KMS-11 (cell line): ENCODE measurements at regions not wholly inside any gene's neighbourhood (a gene's known extent, or its start where the extent isn't known, plus 50 kb on each side); places are given as distances from the start of the nearest gene placed in this dataset.

ENCODE experiments used
- H2AFZ ChIP-seq: fragments of 200-600 bp; sonication (generic); 2 replicates; pipeline ENCODE4 v1.6.1; 2016; ENCODE audit warnings: antibody characterized with exemption, mixed run types, low read depth
- H3K27ac ChIP-seq: fragments of 200-600 bp; sonication (generic); 2 replicates; pipeline ENCODE4 v1.6.1; 2016; ENCODE audit warnings: mild to moderate bottlenecking, mixed run types
- H3K27me3 ChIP-seq: fragments of 200-600 bp; sonication (generic); 2 replicates; pipeline ENCODE4 v1.6.1; 2017; ENCODE audit warnings: mild to moderate bottlenecking, low read depth, mixed run types, moderate library complexity; ENCODE audit not compliant: insufficient read depth
- H3K36me3 ChIP-seq: fragments of 200-600 bp; sonication (generic); 2 replicates; pipeline ENCODE4 v1.6.1; 2017; ENCODE audit warnings: mild to moderate bottlenecking, mixed run types; ENCODE audit not compliant: insufficient read depth
- H3K4me1 ChIP-seq: fragments of 200-600 bp; sonication (generic); 2 replicates; pipeline ENCODE4 v1.6.1; 2016; ENCODE audit warnings: mild to moderate bottlenecking, low read depth, mixed run types; ENCODE audit not compliant: poor library complexity, severe bottlenecking
- H3K4me2 ChIP-seq: fragments of 200-600 bp; sonication (generic); 2 replicates; pipeline ENCODE4 v1.7.0; 2016; ENCODE audit warnings: mild to moderate bottlenecking, mixed run types
- H3K4me3 ChIP-seq: fragments of 200-600 bp; sonication (generic); IDR thresholded peaks from 2 replicates; pipeline ENCODE4 v1.6.1; 2017; ENCODE audit warnings: low read depth, low read length, mixed read lengths; ENCODE audit not compliant: insufficient read depth
- H3K79me2 ChIP-seq: fragments of 200-600 bp; sonication (generic); 2 replicates; pipeline ENCODE4 v1.6.1; 2016; ENCODE audit warnings: low read depth, mixed run types; ENCODE audit not compliant: insufficient read depth
- H3K9ac ChIP-seq: fragments of 200-600 bp; sonication (generic); 2 replicates; pipeline ENCODE4 v1.6.1; 2016; ENCODE audit warnings: mild to moderate bottlenecking, mixed run types
- H4K20me1 ChIP-seq: fragments of 200-600 bp; sonication (generic); 2 replicates; pipeline ENCODE4 v1.6.1; 2016; ENCODE audit warnings: mild to moderate bottlenecking, mixed run types; ENCODE audit not compliant: insufficient read depth
- TF ChIP-seq, protein P1 (sequence below): fragments of 200-600 bp; sonication (generic); conservative IDR thresholded peaks from 2 replicates; pipeline ENCODE4 v1.6.1; 2017; ENCODE audit warnings: low read depth, mild to moderate bottlenecking, antibody characterized with exemption, low read length, moderate library complexity, mixed read lengths

DNA sequence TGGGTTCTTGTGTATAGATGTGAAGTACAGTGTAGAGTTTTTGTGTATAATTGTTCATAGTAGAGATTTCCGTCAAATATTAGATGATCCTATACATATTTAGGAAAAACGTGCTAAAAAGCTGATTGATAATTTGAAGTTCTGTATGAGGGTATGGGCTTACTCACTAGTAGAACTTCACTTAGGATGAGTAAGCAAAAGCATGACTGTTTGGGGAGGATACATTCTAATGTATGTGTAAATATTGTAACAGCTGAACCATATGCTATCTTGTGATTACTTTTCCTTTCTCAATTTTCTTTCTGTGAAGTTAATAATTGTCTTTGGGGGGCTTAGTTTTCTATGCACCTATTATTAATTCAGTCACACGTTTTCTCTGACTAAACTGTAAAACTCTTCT, 53.2 kb upstream of the PDK4 start:
- no peaks in the 10 kb centered on the region for H3K79me2 ChIP-seq

DNA sequence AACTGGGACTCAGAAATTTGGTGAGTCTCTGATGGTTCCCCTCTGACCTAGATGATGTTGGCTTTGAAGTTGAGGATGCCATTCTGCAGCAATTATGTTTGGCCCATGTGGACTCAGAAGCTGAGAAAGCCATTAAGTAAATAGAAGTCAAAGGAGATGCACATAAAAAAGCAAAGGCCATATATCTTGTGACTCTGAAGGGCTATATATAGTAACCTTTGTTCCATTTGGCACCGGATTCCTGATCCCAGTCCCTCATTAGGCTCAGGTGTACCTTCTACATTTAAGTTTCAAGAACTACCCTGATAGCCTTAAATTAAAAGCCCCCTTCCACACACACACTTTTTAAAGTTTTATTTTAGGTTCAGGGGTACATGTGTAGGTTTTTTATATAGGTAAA, 50.0 kb upstream of the PDK4 start:
- Histone ChIP-seq H3K4me3 (no peak overlapping the region), H4K20me1 (no peaks in the 10 kb centered on the region), H3K4me1 (no peaks in the 10 kb centered on the region), H3K36me3 (no peaks in the 10 kb centered on the region), H3K79me2 (no peaks in the 10 kb centered on the region), H3K4me2 (no peak overlapping the region), H3K27ac (no peak overlapping the region), H3K27me3 (no peaks in the 10 kb centered on the region), H2AFZ (no peak overlapping the region), H3K9ac (no peak overlapping the region)
- TF ChIP-seq, protein P1, sequence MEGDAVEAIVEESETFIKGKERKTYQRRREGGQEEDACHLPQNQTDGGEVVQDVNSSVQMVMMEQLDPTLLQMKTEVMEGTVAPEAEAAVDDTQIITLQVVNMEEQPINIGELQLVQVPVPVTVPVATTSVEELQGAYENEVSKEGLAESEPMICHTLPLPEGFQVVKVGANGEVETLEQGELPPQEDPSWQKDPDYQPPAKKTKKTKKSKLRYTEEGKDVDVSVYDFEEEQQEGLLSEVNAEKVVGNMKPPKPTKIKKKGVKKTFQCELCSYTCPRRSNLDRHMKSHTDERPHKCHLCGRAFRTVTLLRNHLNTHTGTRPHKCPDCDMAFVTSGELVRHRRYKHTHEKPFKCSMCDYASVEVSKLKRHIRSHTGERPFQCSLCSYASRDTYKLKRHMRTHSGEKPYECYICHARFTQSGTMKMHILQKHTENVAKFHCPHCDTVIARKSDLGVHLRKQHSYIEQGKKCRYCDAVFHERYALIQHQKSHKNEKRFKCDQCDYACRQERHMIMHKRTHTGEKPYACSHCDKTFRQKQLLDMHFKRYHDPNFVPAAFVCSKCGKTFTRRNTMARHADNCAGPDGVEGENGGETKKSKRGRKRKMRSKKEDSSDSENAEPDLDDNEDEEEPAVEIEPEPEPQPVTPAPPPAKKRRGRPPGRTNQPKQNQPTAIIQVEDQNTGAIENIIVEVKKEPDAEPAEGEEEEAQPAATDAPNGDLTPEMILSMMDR: no peak

More for the DNA sequence above, 53.2 kb upstream of the PDK4 start:
- Histone ChIP-seq H3K27me3 (no peaks in the 10 kb centered on the region), H2AFZ (no peak overlapping the region), H3K9ac (no peak overlapping the region), H3K27ac (no peak overlapping the region), H3K36me3 (no peaks in the 10 kb centered on the region), H3K4me2 (no peak overlapping the region), H3K4me1 (no peaks in the 10 kb centered on the region), H3K4me3 (no peak overlapping the region), H4K20me1 (no peaks in the 10 kb centered on the region)
- TF ChIP-seq, protein P1: no peak
